ENCODE measurements at regions not wholly inside any gene's neighbourhood (a gene's known extent, or its start where the extent isn't known, plus 50 kb on each side); places are given as distances from the start of the nearest gene placed in this dataset.

GRCh38 chr11:107197932-107198331 lies 179.7 kb upstream of the GUCY1A2 start (continued):
- TF ChIP-seq TAF1 (conservative IDR thresholded peaks at IDR 0.05) (no peak), YY1 (IDR thresholded peaks at IDR 0.05) (no peak), ZBTB33 (IDR thresholded peaks at IDR 0.05) (no peak)

GRCh38 chr11:107196732-107197131 lies 178.5 kb upstream of the GUCY1A2 start:
- WGBS, result 44% methylated on average over 1 of the region's 1 CpG
- DNase-seq (ENCODE audit: low spot score), result no peak
- H3K4me3 ChIP-seq (ENCODE audit: low read depth in 1 of 3, low read length in 3 of 3), result no peak overlapping the region
- H3K9ac ChIP-seq (ENCODE audit: low read depth in 1 of 2, low read length in 2 of 2), result no peak overlapping the region
- no peaks in the 10 kb centered on the region for H3K36me3 ChIP-seq (ENCODE audit: control insufficient read depth in 4 of 4, insufficient read depth in 3 of 4, low read depth in 1 of 4, low read length in 3 of 4)
- peaks cover 0 to 5% (median 1%) of the 10 kb centered on the region in 4 donors for H3K9me3 ChIP-seq (ENCODE audit: control insufficient read depth in 4 of 4, low read length in 3 of 4)
- H3K27me3 ChIP-seq (ENCODE audit: control insufficient read depth in 4 of 4, insufficient read depth in 4 of 4, low read length in 3 of 4), result no peaks in the 10 kb centered on the region
- TF ChIP-seq RXRA (IDR thresholded peaks at IDR 0.05), result peak; percentile 23 to 69
- peak; percentile 60 to 92 for TF ChIP-seq HNF4A (conservative IDR thresholded peaks at IDR 0.05)
- no peak for TF ChIP-seq REST (IDR thresholded peaks at IDR 0.05)
- no peak for TF ChIP-seq EGR1 (IDR thresholded peaks at IDR 0.05; ENCODE audit: low read depth in 2 of 2)
- TF ChIP-seq JUND (IDR thresholded peaks at IDR 0.05), result peak in 1 of 2 donors; percentile 89
- peak; percentile 13 for TF ChIP-seq HNF4G (IDR thresholded peaks at IDR 0.05)
- TF ChIP-seq SP1 (IDR thresholded peaks at IDR 0.05), result no peak
- no peak for TF ChIP-seq ZBTB33 (IDR thresholded peaks at IDR 0.05)
- peak; percentile 32 for TF ChIP-seq YY1 (IDR thresholded peaks at IDR 0.05)
- TF ChIP-seq FOXA2 (IDR thresholded peaks at IDR 0.05), result no peak
- TF ChIP-seq RAD21 (IDR thresholded peaks at IDR 0.05), result peak in 1 of 2 donors; percentile 26
- no peak overlapping the region for H3K27ac ChIP-seq (ENCODE audit: low read depth in 1 of 2, low read length in 2 of 2)
- H3K4me1 ChIP-seq (ENCODE audit: control insufficient read depth in 4 of 4, insufficient read depth in 4 of 4, low read length in 3 of 4), result peaks cover 0 to 10% (median 2%) of the 10 kb centered on the region in 4 donors

GRCh38 chr11:107184986-107185385 lies 166.7 kb upstream of the GUCY1A2 start:
- DNase-seq (ENCODE audit: low spot score), result no peak
- Histone ChIP-seq H3K27me3 (ENCODE audit: control insufficient read depth in 4 of 4, insufficient read depth in 4 of 4, low read length in 3 of 4) (no peaks in the 10 kb centered on the region), H3K9me3 (ENCODE audit: control insufficient read depth in 4 of 4, low read length in 3 of 4) (no peaks in the 10 kb centered on the region), H3K9ac (ENCODE audit: low read depth in 1 of 2, low read length in 2 of 2) (no peak overlapping the region), H3K4me3 (ENCODE audit: low read depth in 1 of 3, low read length in 3 of 3) (no peak overlapping the region), H3K27ac (ENCODE audit: low read depth in 1 of 2, low read length in 2 of 2) (no peak overlapping the region), H3K4me1 (ENCODE audit: control insufficient read depth in 4 of 4, insufficient read depth in 4 of 4, low read length in 3 of 4) (no peaks in the 10 kb centered on the region), H3K36me3 (ENCODE audit: control insufficient read depth in 4 of 4, insufficient read depth in 3 of 4, low read depth in 1 of 4, low read length in 3 of 4) (no peaks in the 10 kb centered on the region)
- TF ChIP-seq CTCF (IDR thresholded peaks at IDR 0.05; ENCODE audit: low read depth, low read length, missing input control), result no peak
- no peak for TF ChIP-seq NR2F2 (IDR thresholded peaks at IDR 0.05)
- no peak for TF ChIP-seq SP1 (IDR thresholded peaks at IDR 0.05)
- TF ChIP-seq FOXA2 (IDR thresholded peaks at IDR 0.05), result no peak
- no peak for TF ChIP-seq TAF1 (conservative IDR thresholded peaks at IDR 0.05)
- TF ChIP-seq YY1 (IDR thresholded peaks at IDR 0.05), result no peak
- no peak for TF ChIP-seq FOXA1 (IDR thresholded peaks at IDR 0.05)
- no peak for TF ChIP-seq GABPA (IDR thresholded peaks at IDR 0.05 in 1 of 2, conservative IDR thresholded peaks at IDR 0.05 in 1 of 2)
- no peak for TF ChIP-seq JUND (IDR thresholded peaks at IDR 0.05)
- no peak for TF ChIP-seq HNF4A (conservative IDR thresholded peaks at IDR 0.05)
- no peak for TF ChIP-seq RAD21 (IDR thresholded peaks at IDR 0.05)
- TF ChIP-seq HNF4G (IDR thresholded peaks at IDR 0.05), result no peak

All from liver (tissue), 8 donors.